SIG-M5 treated with dmso at 0.1 percent for 504 hours (cell line): ENCODE measurements at regions not wholly inside any gene's neighbourhood (a gene's known extent, or its start where the extent isn't known, plus 50 kb on each side); places are given as distances from the start of the nearest gene placed in this dataset.
"Not testable (repeated sequence)": the region's sequence is repeated elsewhere in the genome, so short reads cannot be mapped to it uniquely, and the experiment has no call there.

Experiments
- DNase-seq: peaks from one replicate; lab custom pipeline; 2025; ENCODE audit not compliant: unreplicated experiment; lab: John Stamatoyannopoulos, UW

- DNase-seq: no peak
Observed at GRCh38 chr1:232422098-232422497, 207.8 kb downstream of the SIPA1L2 start.

GRCh38 chr1:232421143-232421796 lies 208.7 kb downstream of the SIPA1L2 start:
- DNase-seq: no peak

GRCh38 chr1:232417636-232418248 lies 212.2 kb downstream of the SIPA1L2 start:
- no peak for DNase-seq

- no peak for DNase-seq
Observed at GRCh38 chr1:232416026-232416568, 213.8 kb downstream of the SIPA1L2 start.

- DNase-seq: not testable (repeated sequence)
Observed at GRCh38 chr1:232415481-232415880, 214.5 kb downstream of the SIPA1L2 start.

- no peak for DNase-seq
Observed at GRCh38 chr1:232414100-232414499, 215.8 kb downstream of the SIPA1L2 start.

GRCh38 chr1:232413674-232414073 lies 216.3 kb downstream of the SIPA1L2 start:
- no peak for DNase-seq

GRCh38 chr1:232409584-232409983 lies 220.3 kb downstream of the SIPA1L2 start:
- DNase-seq: no peak

GRCh38 chr1:232407120-232407519 lies 222.8 kb downstream of the SIPA1L2 start:
- DNase-seq: no peak

GRCh38 chr1:232405781-232406180 lies 224.2 kb downstream of the SIPA1L2 start:
- DNase-seq: no peak

- DNase-seq: no peak
Observed at GRCh38 chr1:232404981-232405731, 224.8 kb downstream of the SIPA1L2 start.

GRCh38 chr1:232404227-232404626 lies 225.7 kb downstream of the SIPA1L2 start:
- no peak for DNase-seq

- no peak for DNase-seq
Observed at GRCh38 chr1:232403017-232403714, 226.8 kb downstream of the SIPA1L2 start.

GRCh38 chr1:232398823-232399222 lies 231.1 kb downstream of the SIPA1L2 start:
- DNase-seq: no peak

- no peak for DNase-seq
Observed at GRCh38 chr1:232393444-232394146, 236.3 kb downstream of the SIPA1L2 start.

GRCh38 chr1:232393010-232393409 lies 236.9 kb downstream of the SIPA1L2 start:
- no peak for DNase-seq

- DNase-seq: no peak
Observed at GRCh38 chr1:232390590-232390989, 239.3 kb downstream of the SIPA1L2 start.

- DNase-seq: no peak
Observed at GRCh38 chr1:232389744-232390143, 240.2 kb downstream of the SIPA1L2 start.

- no peak for DNase-seq
Observed at GRCh38 chr1:232388363-232388762, 241.6 kb downstream of the SIPA1L2 start.

- DNase-seq: no peak
Observed at GRCh38 chr1:232386721-232387510, 243.0 kb downstream of the SIPA1L2 start.
